ENCODE measurements at regions not wholly inside any gene's neighbourhood (a gene's known extent, or its start where the extent isn't known, plus 50 kb on each side); places are given as distances from the start of the nearest gene placed in this dataset.

- no peak overlapping the region for H3K9ac ChIP-seq (ENCODE audit: low read length)
- H3K9me3 ChIP-seq (ENCODE audit: control extremely low read depth in 1 of 3, control insufficient read depth in 2 of 3, insufficient read depth in 1 of 3, low read length in 2 of 3): no peaks in the 10 kb centered on the region
- H3K4me1 ChIP-seq (ENCODE audit: control insufficient read depth in 2 of 2, insufficient read depth in 2 of 2, low read length in 2 of 2): no peaks in the 10 kb centered on the region
- DNase-seq: no peak
- H3K36me3 ChIP-seq (replicated peaks in 1 of 2; ENCODE audit: control extremely low read depth in 1 of 2, control insufficient read depth in 1 of 2, extremely low read depth in 1 of 2, insufficient read depth in 2 of 2, low read length in 1 of 2): no peaks in the 10 kb centered on the region
- H3K4me3 ChIP-seq (ENCODE audit: control extremely low read depth in 1 of 5, extremely low read depth in 1 of 5, insufficient read depth in 1 of 5, low read depth in 2 of 5, low read length in 4 of 5): no peak overlapping the region
- H3K27ac ChIP-seq (ENCODE audit: low read length in 2 of 2): no peak overlapping the region
- Mint-ChIP-seq H3K4me3 (no peak overlapping the region), H3K27ac (no peak overlapping the region), H3K27me3 (no peaks in the 10 kb centered on the region), H3K4me1 (no peaks in the 10 kb centered on the region), H3K9me3 (ENCODE audit: insufficient read depth) (no peaks in the 10 kb centered on the region)
- ATAC-seq (ENCODE audit: low read depth): no peak
- H3K79me2 ChIP-seq (ENCODE audit: control insufficient read depth, insufficient read depth, low read length): no peaks in the 10 kb centered on the region
- intact Hi-C loops (cut with micrococcal nuclease): no loop called here
- no peaks in the 10 kb centered on the region for H4K20me1 ChIP-seq (ENCODE audit: control insufficient read depth, insufficient read depth, low read length, poor library complexity, severe bottlenecking)
- H3K4me2 ChIP-seq (replicated peaks; ENCODE audit: low read depth, low read length, poor library complexity, severe bottlenecking): no peak overlapping the region
- ChIA-PET CTCF (interaction anchor here (1.2 to 7.1 kb wide), 4 partner anchors 13 to 314 kb away, joined by 3 to 70 read pairs (median 32); no protein-coding TSS in a partner anchor), POLR2A (no interaction called here)
- no peak overlapping the region for H2AFZ ChIP-seq (ENCODE audit: insufficient read depth, low read depth, low read length, poor library complexity, severe bottlenecking)
- H3K27me3 ChIP-seq (replicated peaks in 1 of 4; ENCODE audit: control extremely low read depth in 1 of 4, control insufficient read depth in 3 of 4, insufficient read depth in 4 of 4, low read length in 3 of 4): no peaks in the 10 kb centered on the region
- TF ChIP-seq CTCF (IDR thresholded peaks at IDR 0.05): no peak
- TF ChIP-seq EZH2 (IDR thresholded peaks at IDR 0.05; ENCODE audit: borderline replicate concordance, insufficient read depth, low read depth, low read length, poor library complexity, severe bottlenecking): no peak
Observed at GRCh38 chr7:86923527-86923926, 135.9 kb downstream of the ELAPOR2 start.

- no peaks in the 10 kb centered on the region for H3K4me1 ChIP-seq (ENCODE audit: control insufficient read depth in 2 of 2, insufficient read depth in 2 of 2, low read length in 2 of 2)
- no peak overlapping the region for H3K27ac ChIP-seq (ENCODE audit: low read length in 2 of 2)
- H3K9me3 ChIP-seq (ENCODE audit: control extremely low read depth in 1 of 3, control insufficient read depth in 2 of 3, insufficient read depth in 1 of 3, low read length in 2 of 3): no peaks in the 10 kb centered on the region
- no peaks in the 10 kb centered on the region for H3K79me2 ChIP-seq (ENCODE audit: control insufficient read depth, insufficient read depth, low read length)
- no peaks in the 10 kb centered on the region for H3K27me3 ChIP-seq (replicated peaks in 1 of 4; ENCODE audit: control extremely low read depth in 1 of 4, control insufficient read depth in 3 of 4, insufficient read depth in 4 of 4, low read length in 3 of 4)
- POLR2A ChIA-PET: no interaction called here
- no peak overlapping the region for H3K4me2 ChIP-seq (replicated peaks; ENCODE audit: low read depth, low read length, poor library complexity, severe bottlenecking)
- no peak overlapping the region for H2AFZ ChIP-seq (ENCODE audit: insufficient read depth, low read depth, low read length, poor library complexity, severe bottlenecking)
- H3K4me1 Mint-ChIP-seq: no peaks in the 10 kb centered on the region
- no peak overlapping the region for H3K4me3 Mint-ChIP-seq
- no peak overlapping the region for H3K9ac ChIP-seq (ENCODE audit: low read length)
- H3K4me3 ChIP-seq (ENCODE audit: control extremely low read depth in 1 of 5, extremely low read depth in 1 of 5, insufficient read depth in 1 of 5, low read depth in 2 of 5, low read length in 4 of 5): no peak overlapping the region
- DNase-seq (no peak), ATAC-seq (ENCODE audit: low read depth) (no peak)
- CTCF ChIA-PET: no interaction called here
- H3K36me3 ChIP-seq (replicated peaks in 1 of 2; ENCODE audit: control extremely low read depth in 1 of 2, control insufficient read depth in 1 of 2, extremely low read depth in 1 of 2, insufficient read depth in 2 of 2, low read length in 1 of 2): no peaks in the 10 kb centered on the region
- no peaks in the 10 kb centered on the region for H4K20me1 ChIP-seq (ENCODE audit: control insufficient read depth, insufficient read depth, low read length, poor library complexity, severe bottlenecking)
- TF ChIP-seq CTCF (IDR thresholded peaks at IDR 0.05) (no peak), EZH2 (IDR thresholded peaks at IDR 0.05; ENCODE audit: borderline replicate concordance, insufficient read depth, low read depth, low read length, poor library complexity, severe bottlenecking) (no peak)
- H3K9me3 Mint-ChIP-seq (ENCODE audit: insufficient read depth): no peaks in the 10 kb centered on the region
- no peaks in the 10 kb centered on the region for H3K27me3 Mint-ChIP-seq
- H3K27ac Mint-ChIP-seq: no peak overlapping the region
- intact Hi-C loops (cut with micrococcal nuclease): no loop called here
Observed at GRCh38 chr7:86920154-86920553, 139.3 kb downstream of the ELAPOR2 start.
